Non-pigmented ciliary epithelial cell (primary cell): ENCODE measurements at regions not wholly inside any gene's neighbourhood (a gene's known extent, or its start where the extent isn't known, plus 50 kb on each side); places are given as distances from the start of the nearest gene placed in this dataset.
"Not testable (repeated sequence)": the region's sequence is repeated elsewhere in the genome, so short reads cannot be mapped to it uniquely, and the experiment has no call there.

Source experiments
- DNase-seq: peaks from one replicate; pipeline ENCODE4 v3.0.0-alpha.2; 2010; ENCODE audit warnings: low read depth

GRCh38 chr2:194639057-194639456 lies 1018.0 kb upstream of the SLC39A10 start:
- not testable (repeated sequence) for DNase-seq

GRCh38 chr2:194621945-194622344 lies 1035.1 kb upstream of the SLC39A10 start:
- no peak for DNase-seq

GRCh38 chr2:194619366-194619765 lies 1037.7 kb upstream of the SLC39A10 start:
- DNase-seq, result no peak

GRCh38 chr2:194618432-194618831 lies 1038.6 kb upstream of the SLC39A10 start:
- no peak for DNase-seq

- DNase-seq, result no peak
These were observed 1040.7 kb upstream of the SLC39A10 start for GRCh38 chr2:194616334-194616733.

GRCh38 chr2:194610297-194610696 lies 1046.7 kb upstream of the SLC39A10 start:
- no peak for DNase-seq

GRCh38 chr2:194603429-194603828 lies 1053.6 kb upstream of the SLC39A10 start:
- no peak for DNase-seq

- DNase-seq, result no peak
These were observed 1054.3 kb upstream of the SLC39A10 start for GRCh38 chr2:194602750-194603149.

- DNase-seq, result no peak
These were observed 1065.8 kb upstream of the SLC39A10 start for GRCh38 chr2:194591192-194591591.

GRCh38 chr2:194587739-194588270 lies 1069.2 kb upstream of the SLC39A10 start:
- DNase-seq, result no peak

GRCh38 chr2:194567661-194568017 lies 1089.4 kb upstream of the SLC39A10 start:
- no peak for DNase-seq

- DNase-seq, result no peak
These were observed 1089.9 kb upstream of the SLC39A10 start for GRCh38 chr2:194566907-194567660.

- no peak for DNase-seq
These were observed 1092.6 kb upstream of the SLC39A10 start for GRCh38 chr2:194564422-194564821.

GRCh38 chr2:194562329-194562728 lies 1094.7 kb upstream of the SLC39A10 start:
- DNase-seq, result no peak

- no peak for DNase-seq
These were observed 1097.1 kb upstream of the SLC39A10 start for GRCh38 chr2:194559964-194560363.

- no peak for DNase-seq
These were observed 1097.5 kb upstream of the SLC39A10 start for GRCh38 chr2:194559523-194559922.

- no peak for DNase-seq
These were observed 1099.0 kb upstream of the SLC39A10 start for GRCh38 chr2:194557993-194558392.

GRCh38 chr2:194556629-194557028 lies 1100.4 kb upstream of the SLC39A10 start:
- DNase-seq, result no peak

- DNase-seq, result no peak
These were observed 1103.0 kb upstream of the SLC39A10 start for GRCh38 chr2:194553980-194554379.

- no peak for DNase-seq
These were observed 1106.3 kb upstream of the SLC39A10 start for GRCh38 chr2:194550702-194551101.

- DNase-seq, result no peak
These were observed 1107.6 kb upstream of the SLC39A10 start for GRCh38 chr2:194549387-194549786.

- no peak for DNase-seq
These were observed 1111.0 kb upstream of the SLC39A10 start for GRCh38 chr2:194545978-194546377.

- DNase-seq, result no peak
These were observed 1117.6 kb upstream of the SLC39A10 start for GRCh38 chr2:194539425-194539824.

- DNase-seq, result no peak
These were observed 1130.9 kb upstream of the SLC39A10 start for GRCh38 chr2:194526121-194526520.
